22Rv1 (cell line): ENCODE measurements at regions not wholly inside any gene's neighbourhood (a gene's known extent, or its start where the extent isn't known, plus 50 kb on each side); places are given as distances from the start of the nearest gene placed in this dataset.

Source experiments
- ZFX ChIP-seq: fragments of 450-650 bp; IDR thresholded peaks from 2 replicates; pipeline ENCODE4 v1.6.1; 2017; ENCODE audit warnings: antibody characterized with exemption, borderline replicate concordance
- TF ChIP-seq, protein P1 (sequence below): fragments of 450-650 bp; IDR thresholded peaks from 2 replicates; pipeline ENCODE4 v1.5.1; 2017; ENCODE audit warnings: mild to moderate bottlenecking

DNA sequence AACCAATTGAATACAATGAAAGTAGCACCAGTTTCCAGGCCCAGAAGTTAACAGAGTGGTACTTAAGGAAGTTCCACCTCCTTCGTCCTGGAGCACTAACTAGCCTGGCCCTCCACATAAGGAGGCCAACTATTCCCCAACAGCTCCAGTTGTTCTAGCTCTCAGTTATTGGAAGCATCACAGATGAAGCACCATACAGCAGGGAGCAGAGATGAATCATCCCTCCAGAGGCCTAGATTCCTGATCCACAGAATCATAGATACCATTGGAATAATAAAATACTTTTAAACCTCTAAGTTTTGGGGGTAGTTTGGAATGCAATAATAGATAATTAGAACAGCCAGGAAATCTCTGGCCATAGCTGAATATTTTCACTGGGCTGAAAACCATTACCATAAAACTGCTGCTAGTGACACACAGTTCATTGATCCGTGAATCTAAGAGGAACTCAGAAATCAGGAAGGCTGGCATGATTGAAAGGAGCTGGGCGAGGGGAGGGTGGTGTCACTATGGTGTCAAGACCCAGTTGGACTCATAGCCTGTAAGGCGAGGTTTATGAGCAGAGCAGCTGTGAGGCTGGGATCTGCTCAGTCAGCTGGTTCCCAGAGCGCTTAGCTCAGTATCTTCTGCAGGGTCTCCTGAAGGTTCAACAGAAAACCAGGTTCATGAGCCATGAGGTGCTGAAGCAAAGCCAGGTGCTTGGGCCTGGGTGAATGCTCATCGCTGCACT lies 371.4 kb upstream of the TMTC1 start:
- TF ChIP-seq, protein P1, sequence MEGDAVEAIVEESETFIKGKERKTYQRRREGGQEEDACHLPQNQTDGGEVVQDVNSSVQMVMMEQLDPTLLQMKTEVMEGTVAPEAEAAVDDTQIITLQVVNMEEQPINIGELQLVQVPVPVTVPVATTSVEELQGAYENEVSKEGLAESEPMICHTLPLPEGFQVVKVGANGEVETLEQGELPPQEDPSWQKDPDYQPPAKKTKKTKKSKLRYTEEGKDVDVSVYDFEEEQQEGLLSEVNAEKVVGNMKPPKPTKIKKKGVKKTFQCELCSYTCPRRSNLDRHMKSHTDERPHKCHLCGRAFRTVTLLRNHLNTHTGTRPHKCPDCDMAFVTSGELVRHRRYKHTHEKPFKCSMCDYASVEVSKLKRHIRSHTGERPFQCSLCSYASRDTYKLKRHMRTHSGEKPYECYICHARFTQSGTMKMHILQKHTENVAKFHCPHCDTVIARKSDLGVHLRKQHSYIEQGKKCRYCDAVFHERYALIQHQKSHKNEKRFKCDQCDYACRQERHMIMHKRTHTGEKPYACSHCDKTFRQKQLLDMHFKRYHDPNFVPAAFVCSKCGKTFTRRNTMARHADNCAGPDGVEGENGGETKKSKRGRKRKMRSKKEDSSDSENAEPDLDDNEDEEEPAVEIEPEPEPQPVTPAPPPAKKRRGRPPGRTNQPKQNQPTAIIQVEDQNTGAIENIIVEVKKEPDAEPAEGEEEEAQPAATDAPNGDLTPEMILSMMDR = no peak
- TF ChIP-seq ZFX = no peak
